Kidney epithelial cell (primary cell): ENCODE measurements at regions not wholly inside any gene's neighbourhood (a gene's known extent, or its start where the extent isn't known, plus 50 kb on each side); places are given as distances from the start of the nearest gene placed in this dataset.
"Not testable (repeated sequence)": the region's sequence is repeated elsewhere in the genome, so short reads cannot be mapped to it uniquely, and the experiment has no call there.

ENCODE experiments used
- DNase-seq: peaks from one replicate; pipeline ENCODE4 v3.0.0-alpha.2; 2010; ENCODE audit warnings: low read depth
- H3K27me3 ChIP-seq: 2 replicates; pipeline ENCODE4 v1.6.0; 2011; ENCODE audit warnings: low read length; ENCODE audit not compliant: control insufficient read depth, insufficient read depth
- H3K36me3 ChIP-seq: 2 replicates; pipeline ENCODE4 v1.5.1; 2011; ENCODE audit warnings: low read length; ENCODE audit not compliant: control insufficient read depth, insufficient read depth
- H3K4me3 ChIP-seq: 2 replicates; pipeline ENCODE4 v1.5.1; 2011; ENCODE audit warnings: low read depth, mild to moderate bottlenecking, control low read depth, low read length
- TF ChIP-seq, protein P1 (sequence below): IDR thresholded peaks from 2 replicates; pipeline ENCODE4 v1.5.1; 2011; ENCODE audit warnings: mild to moderate bottlenecking, moderate library complexity, low read length, control low read depth, inconsistent platforms; ENCODE audit not compliant: insufficient read depth, poor library complexity, severe bottlenecking

DNA sequence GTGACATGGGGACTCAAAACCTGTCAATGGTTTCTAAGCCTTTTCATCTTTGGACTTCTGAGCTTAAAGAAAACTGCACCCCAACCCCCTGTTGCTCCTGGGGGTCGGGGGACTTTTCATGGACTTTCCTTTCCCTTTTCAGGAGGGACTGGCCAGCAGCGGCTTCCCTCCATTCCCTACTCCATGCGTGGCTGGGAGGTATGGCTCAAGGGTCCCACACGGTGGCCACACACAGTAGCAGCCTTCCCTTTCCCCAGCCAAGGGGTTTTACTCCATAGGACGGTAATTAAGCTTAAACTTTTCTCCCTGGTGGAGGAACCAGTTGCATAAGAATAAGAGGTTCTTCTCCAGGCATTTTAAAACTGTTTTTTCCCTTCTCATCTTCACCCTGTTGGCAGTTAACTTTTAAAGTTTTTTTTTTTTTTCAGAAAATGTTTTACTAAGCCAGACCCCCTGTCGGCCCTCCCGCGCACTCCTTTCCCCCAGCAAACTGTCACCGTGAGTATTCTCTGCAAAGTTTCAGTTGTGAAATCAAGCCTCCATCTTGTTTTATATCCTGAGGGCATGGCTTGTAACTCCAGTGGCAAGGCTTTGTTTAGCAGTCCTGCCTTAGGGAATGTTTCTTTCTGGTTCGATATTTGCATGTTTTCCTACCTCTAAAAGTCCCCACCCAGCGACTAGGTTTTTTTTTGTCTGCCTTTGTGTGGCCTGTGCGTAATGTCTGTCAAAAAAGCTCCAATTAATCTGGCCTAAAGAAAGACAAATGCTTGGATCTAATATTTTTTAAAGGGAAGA is 325.7 kb downstream of the TLL1 start:
- Histone ChIP-seq H3K36me3 (no peaks in the 10 kb centered on the region), H3K27me3 (no peaks in the 10 kb centered on the region), H3K4me3 (no peak overlapping the region)
- TF ChIP-seq, protein P1, sequence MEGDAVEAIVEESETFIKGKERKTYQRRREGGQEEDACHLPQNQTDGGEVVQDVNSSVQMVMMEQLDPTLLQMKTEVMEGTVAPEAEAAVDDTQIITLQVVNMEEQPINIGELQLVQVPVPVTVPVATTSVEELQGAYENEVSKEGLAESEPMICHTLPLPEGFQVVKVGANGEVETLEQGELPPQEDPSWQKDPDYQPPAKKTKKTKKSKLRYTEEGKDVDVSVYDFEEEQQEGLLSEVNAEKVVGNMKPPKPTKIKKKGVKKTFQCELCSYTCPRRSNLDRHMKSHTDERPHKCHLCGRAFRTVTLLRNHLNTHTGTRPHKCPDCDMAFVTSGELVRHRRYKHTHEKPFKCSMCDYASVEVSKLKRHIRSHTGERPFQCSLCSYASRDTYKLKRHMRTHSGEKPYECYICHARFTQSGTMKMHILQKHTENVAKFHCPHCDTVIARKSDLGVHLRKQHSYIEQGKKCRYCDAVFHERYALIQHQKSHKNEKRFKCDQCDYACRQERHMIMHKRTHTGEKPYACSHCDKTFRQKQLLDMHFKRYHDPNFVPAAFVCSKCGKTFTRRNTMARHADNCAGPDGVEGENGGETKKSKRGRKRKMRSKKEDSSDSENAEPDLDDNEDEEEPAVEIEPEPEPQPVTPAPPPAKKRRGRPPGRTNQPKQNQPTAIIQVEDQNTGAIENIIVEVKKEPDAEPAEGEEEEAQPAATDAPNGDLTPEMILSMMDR, result no peak
- DNase-seq, result no peak

DNA sequence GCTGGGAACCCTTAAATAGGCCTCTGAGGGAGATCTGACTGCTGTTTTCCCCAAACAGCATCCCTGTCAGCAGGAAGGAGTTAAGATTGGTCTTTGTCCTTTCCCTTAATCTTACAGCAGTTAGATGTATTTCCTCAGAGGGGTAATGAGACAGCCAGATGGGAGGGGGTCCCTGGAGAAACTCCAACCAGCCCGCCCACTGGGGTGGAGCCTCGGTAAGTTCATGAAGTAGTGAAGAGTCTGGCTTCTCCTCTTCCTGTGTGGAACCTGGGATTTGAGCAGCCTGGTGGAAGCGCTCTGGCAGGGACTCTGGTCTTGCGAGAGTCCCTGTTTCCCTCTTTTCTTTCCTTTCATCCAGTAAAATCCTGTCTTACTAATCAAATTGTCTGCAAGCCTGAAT is 330.0 kb downstream of the TLL1 start:
- DNase-seq, result no peak
- H3K27me3 ChIP-seq, result no peaks in the 10 kb centered on the region
- TF ChIP-seq, protein P1, result no peak
- no peak overlapping the region for H3K4me3 ChIP-seq
- H3K36me3 ChIP-seq, result no peaks in the 10 kb centered on the region

DNA sequence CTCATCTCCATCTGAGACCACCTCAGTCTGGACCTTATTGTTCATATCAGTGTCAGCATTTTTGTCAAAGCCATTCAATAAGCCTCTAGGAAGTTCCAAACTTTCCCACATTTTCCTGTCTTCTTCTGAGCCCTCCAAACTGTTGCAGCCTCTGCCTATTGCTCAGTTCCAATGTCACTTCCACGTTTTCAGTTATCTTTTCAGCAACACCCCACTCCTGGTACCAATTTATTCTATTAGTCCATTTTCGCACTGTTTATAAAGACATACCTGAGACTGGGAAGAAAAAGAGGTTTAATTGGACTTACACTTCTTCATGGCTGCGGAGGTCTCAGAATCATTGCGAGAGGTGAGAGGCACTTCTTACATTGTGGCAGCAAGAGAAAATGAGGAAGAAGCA is 339.3 kb downstream of the TLL1 start:
- DNase-seq, H3K27me3 ChIP-seq, H3K4me3 ChIP-seq, H3K36me3 ChIP-seq: not testable (repeated sequence)

DNA sequence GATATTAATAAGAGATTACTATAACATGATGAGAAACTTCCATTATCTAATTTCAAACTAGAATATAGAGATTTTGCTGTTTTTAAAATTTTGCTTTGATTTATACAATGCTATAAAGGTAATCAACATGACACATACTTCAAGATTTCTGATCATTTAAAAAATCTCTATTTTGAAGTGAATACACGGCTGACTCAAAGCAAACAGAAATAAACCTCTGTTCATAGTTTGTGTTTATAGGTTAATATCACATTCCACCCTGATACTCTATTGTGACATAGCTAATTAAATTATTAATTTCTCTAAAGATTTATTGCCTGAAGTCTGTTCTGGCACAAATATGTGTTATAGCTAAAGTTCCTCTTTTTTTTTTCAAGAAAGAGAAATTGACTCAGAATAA is 349.2 kb downstream of the TLL1 start:
- TF ChIP-seq, protein P1, result no peak
- no peak for DNase-seq
- Histone ChIP-seq H3K4me3 (no peak overlapping the region), H3K36me3 (no peaks in the 10 kb centered on the region), H3K27me3 (no peaks in the 10 kb centered on the region)

DNA sequence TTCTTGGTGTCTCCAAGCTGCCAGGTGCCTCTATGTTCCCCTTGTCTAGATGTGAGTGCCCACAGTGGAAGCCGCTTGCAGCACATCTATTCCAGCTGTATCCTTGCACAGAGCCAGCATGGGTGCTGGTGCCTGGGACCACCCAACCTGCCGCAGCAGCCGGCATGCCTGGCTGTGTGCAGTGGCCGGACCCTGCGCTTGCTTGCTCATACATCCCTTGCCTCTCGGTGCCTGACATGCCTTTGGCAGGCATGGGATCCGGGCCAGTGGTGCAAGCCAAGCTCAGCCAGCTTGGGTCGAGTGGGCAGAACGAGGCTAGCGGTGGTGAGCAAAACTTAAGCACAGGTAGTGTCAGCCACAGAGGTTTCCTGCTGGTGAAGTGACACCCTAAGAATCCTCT is 355.1 kb downstream of the TLL1 start:
- DNase-seq, result no peak

DNA sequence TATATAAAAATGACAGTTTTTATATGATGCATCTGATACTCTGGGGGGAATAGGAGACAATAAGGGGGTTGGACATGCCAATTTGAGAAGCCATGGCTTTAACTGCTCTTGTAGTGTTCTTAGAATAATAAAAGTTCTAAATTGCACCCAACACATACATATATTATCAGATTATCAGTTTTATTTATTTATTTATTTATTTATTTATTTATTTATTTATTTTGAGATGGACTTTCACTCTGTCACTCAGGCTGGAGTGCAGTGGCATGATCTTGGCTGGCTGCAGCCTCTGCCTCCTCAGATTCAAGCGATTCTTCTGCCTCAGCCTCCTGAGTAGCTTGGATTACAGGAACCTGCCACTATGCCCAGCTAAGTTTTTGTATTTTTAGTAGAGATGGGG is 356.8 kb downstream of the TLL1 start:
- no peak for DNase-seq
- TF ChIP-seq, protein P1, result no peak
- no peaks in the 10 kb centered on the region for H3K36me3 ChIP-seq
- H3K4me3 ChIP-seq, result no peak overlapping the region
- no peaks in the 10 kb centered on the region for H3K27me3 ChIP-seq

More for the DNA sequence above, 355.1 kb downstream of the TLL1 start:
- no peaks in the 10 kb centered on the region for H3K27me3 ChIP-seq
- TF ChIP-seq, protein P1, result no peak
- no peak overlapping the region for H3K4me3 ChIP-seq
- no peaks in the 10 kb centered on the region for H3K36me3 ChIP-seq
